ENCODE measurements at regions not wholly inside any gene's neighbourhood (a gene's known extent, or its start where the extent isn't known, plus 50 kb on each side); places are given as distances from the start of the nearest gene placed in this dataset.
"Not testable (repeated sequence)": the region's sequence is repeated elsewhere in the genome, so short reads cannot be mapped to it uniquely, and the experiment has no call there.

DNA sequence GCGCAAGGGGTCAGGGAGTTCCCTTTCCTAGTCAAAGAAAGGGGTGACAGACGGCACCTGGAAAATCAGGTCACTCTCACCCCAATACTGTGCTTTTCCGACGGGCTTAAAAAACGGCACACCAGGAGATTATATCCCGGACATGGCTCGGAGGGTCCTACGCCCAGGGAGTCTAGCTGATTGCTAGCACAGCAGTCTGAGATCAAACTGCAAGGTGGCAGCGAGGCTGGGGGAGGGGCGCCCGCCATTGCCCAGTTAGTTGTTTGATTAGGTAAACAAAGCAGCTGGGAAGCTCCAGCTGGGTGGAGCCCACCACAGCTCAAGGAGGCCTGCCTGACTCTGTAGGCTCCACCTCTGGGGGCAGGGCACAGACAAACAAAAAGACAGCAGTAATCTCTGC, 51.7 kb upstream of the LHFPL3 start:
- TF ChIP-seq, protein P1, sequence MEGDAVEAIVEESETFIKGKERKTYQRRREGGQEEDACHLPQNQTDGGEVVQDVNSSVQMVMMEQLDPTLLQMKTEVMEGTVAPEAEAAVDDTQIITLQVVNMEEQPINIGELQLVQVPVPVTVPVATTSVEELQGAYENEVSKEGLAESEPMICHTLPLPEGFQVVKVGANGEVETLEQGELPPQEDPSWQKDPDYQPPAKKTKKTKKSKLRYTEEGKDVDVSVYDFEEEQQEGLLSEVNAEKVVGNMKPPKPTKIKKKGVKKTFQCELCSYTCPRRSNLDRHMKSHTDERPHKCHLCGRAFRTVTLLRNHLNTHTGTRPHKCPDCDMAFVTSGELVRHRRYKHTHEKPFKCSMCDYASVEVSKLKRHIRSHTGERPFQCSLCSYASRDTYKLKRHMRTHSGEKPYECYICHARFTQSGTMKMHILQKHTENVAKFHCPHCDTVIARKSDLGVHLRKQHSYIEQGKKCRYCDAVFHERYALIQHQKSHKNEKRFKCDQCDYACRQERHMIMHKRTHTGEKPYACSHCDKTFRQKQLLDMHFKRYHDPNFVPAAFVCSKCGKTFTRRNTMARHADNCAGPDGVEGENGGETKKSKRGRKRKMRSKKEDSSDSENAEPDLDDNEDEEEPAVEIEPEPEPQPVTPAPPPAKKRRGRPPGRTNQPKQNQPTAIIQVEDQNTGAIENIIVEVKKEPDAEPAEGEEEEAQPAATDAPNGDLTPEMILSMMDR (IDR thresholded peaks at IDR 0.05) = not testable (repeated sequence)
- TF ChIP-seq POLR2A (IDR thresholded peaks at IDR 0.05) = not testable (repeated sequence)

Measured in body of pancreas (tissue), 4 donors.